PC-3 (cell line): ENCODE measurements at regions not wholly inside any gene's neighbourhood (a gene's known extent, or its start where the extent isn't known, plus 50 kb on each side); places are given as distances from the start of the nearest gene placed in this dataset.

ENCODE experiments used
- ATAC-seq: fragments of 200-7000 bp; cut with Tn5 transposase; 2 replicates; pipeline ENCODE4 v1.9.1; 2020; ENCODE audit warnings: mild to moderate bottlenecking, moderate library complexity
- BruUV-seq: library from RNA; stranded (reverse); fragments of 400-500 nt; replicated peaks from 2 replicates; lab custom pipeline; 2021; lab: Mats Ljungman, UMichigan
- CTCF ChIA-PET: fragments of 300-600 bp; sonication (Branson Sonifier 250); formaldehyde crosslinking; loops from one replicate; lab custom pipeline; 2022; ENCODE audit warnings: antibody characterized with exemption; lab: Charles Lee
- POLR2A ChIA-PET: fragments of 300-600 bp; sonication (Branson Sonifier 250); formaldehyde crosslinking; loops from one replicate; lab custom pipeline; 2022; ENCODE audit warnings: antibody characterized with exemption; ENCODE audit not compliant: unreplicated experiment; lab: Charles Lee
- DNase-seq: peaks from one replicate; pipeline ENCODE4 v3.0.0-alpha.2; 2015
- H2AFZ ChIP-seq: fragments of 300-600 bp; sonication (generic); 2 replicates; pipeline ENCODE4 v1.6.0; 2016; ENCODE audit warnings: antibody characterized with exemption, low read length
- H3F3A ChIP-seq: fragments of 300-600 bp; sonication (generic); one replicate; pipeline ENCODE4 v1.6.0; 2017; ENCODE audit warnings: antibody characterized with exemption, low read length, control low read depth, mild to moderate bottlenecking; ENCODE audit not compliant: unreplicated experiment
- H3K27ac ChIP-seq: fragments of 300-600 bp; sonication (generic); 2 replicates; pipeline ENCODE4 v1.5.1; 2016; ENCODE audit warnings: mild to moderate bottlenecking, low read length
- H3K27me3 ChIP-seq: fragments of 300-600 bp; sonication (generic); 2 replicates; pipeline ENCODE4 v1.6.1; 2016; ENCODE audit warnings: low read length, mixed read lengths
- H3K36me3 ChIP-seq: fragments of 300-600 bp; sonication (generic); 2 replicates; pipeline ENCODE4 v1.6.1; 2016; ENCODE audit warnings: low read depth, mixed run types, low read length, mixed read lengths
- H3K4me1 ChIP-seq: fragments of 300-600 bp; sonication (generic); 2 replicates; pipeline ENCODE4 v1.5.1; 2016; ENCODE audit warnings: low read length; ENCODE audit not compliant: insufficient read depth
- H3K4me2 ChIP-seq: fragments of 300-600 bp; sonication (generic); 2 replicates; pipeline ENCODE4 v1.6.0; 2016; ENCODE audit warnings: low read length
- H3K4me3 ChIP-seq: fragments of 300-600 bp; sonication (generic); 2 replicates; pipeline ENCODE4 v1.5.1; 2016; ENCODE audit warnings: mild to moderate bottlenecking, low read length, mixed read lengths
- H3K79me2 ChIP-seq: fragments of 300-600 bp; sonication (generic); 2 replicates; pipeline ENCODE4 v1.6.1; 2017; ENCODE audit warnings: low read length, mixed read lengths
- H3K9ac ChIP-seq: fragments of 300-600 bp; sonication (generic); 2 replicates; pipeline ENCODE4 v1.6.0; 2016; ENCODE audit warnings: mild to moderate bottlenecking, low read length
- H3K9me2 ChIP-seq: fragments of 300-600 bp; sonication (generic); replicated peaks from 2 replicates; pipeline ENCODE4 v1.6.1; 2016; ENCODE audit warnings: mixed run types, low read length, mixed read lengths
- H3K9me3 ChIP-seq: fragments of 300-600 bp; sonication (generic); 2 replicates; pipeline ENCODE4 v1.6.1; 2016; ENCODE audit warnings: low read length, mixed read lengths
- H4K20me1 ChIP-seq: fragments of 300-600 bp; sonication (generic); 2 replicates; pipeline ENCODE4 v1.6.1; 2016; ENCODE audit warnings: low read length, mixed read lengths
- CTCF ChIP-seq: fragments of 300-600 bp; sonication (generic); conservative IDR thresholded peaks from 2 replicates; pipeline ENCODE4 v1.5.1; 2017; ENCODE audit warnings: antibody characterized with exemption, low read depth, mild to moderate bottlenecking, low read length
- EZH2 ChIP-seq: fragments of 300-600 bp; sonication (generic); IDR thresholded peaks from one replicate; pipeline ENCODE4 v1.6.1; 2017; ENCODE audit warnings: antibody characterized with exemption, mild to moderate bottlenecking, low read length; ENCODE audit not compliant: unreplicated experiment
- EZH2phosphoT487 ChIP-seq: fragments of 300-600 bp; sonication (generic); IDR thresholded peaks from 2 replicates; pipeline ENCODE4 v1.6.1; 2018; ENCODE audit warnings: mild to moderate bottlenecking, antibody characterized with exemption, low read length, borderline replicate concordance
- intact Hi-C: fragments of 100-400 bp; cut with micrococcal nuclease; formaldehyde crosslinking; loops from 2 replicates; pipeline ENCODE4 v1.9.0; 2023

DNA sequence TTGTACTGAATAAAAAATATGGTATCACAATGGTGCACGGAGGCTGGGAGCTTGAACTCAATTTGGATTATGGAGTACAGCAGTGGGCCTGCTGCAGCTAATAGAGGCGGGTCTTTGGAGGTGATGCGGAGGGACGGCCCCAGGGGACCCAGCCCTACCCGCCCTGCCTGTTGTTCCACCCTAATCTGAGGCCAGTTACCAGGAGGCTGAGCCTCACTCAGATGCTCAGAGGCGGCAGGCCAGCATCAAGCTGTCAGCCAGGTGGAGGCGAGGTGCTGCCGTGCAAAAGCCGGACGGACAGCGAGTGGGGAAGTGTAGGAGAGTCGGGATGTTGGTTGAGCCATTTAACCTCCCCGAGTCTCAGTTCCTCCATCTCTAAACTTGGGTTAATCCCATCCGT is 218.5 kb upstream of the RGMA start:
- ChIA-PET CTCF (no interaction called here), POLR2A (no interaction called here)
- intact Hi-C loops = loop anchor here (2.0 kb wide), 1 partner anchor 27 kb away; no protein-coding TSS in a partner anchor
- H3K4me3 ChIP-seq = no peak overlapping the region
- no peaks in the 10 kb centered on the region for H3K9me3 ChIP-seq
- H3K36me3 ChIP-seq = no peaks in the 10 kb centered on the region
- H3K27ac ChIP-seq = no peak overlapping the region
- H3K4me2 ChIP-seq = no peak overlapping the region
- no peaks in the 10 kb centered on the region for H3F3A ChIP-seq
- TF ChIP-seq CTCF (no peak), EZH2phosphoT487 (no peak), EZH2 (no peak)
- H4K20me1 ChIP-seq = no peaks in the 10 kb centered on the region
- H3K79me2 ChIP-seq = no peaks in the 10 kb centered on the region
- peaks cover 63% of the 10 kb centered on the region for H3K27me3 ChIP-seq
- H3K9ac ChIP-seq = no peak overlapping the region
- H2AFZ ChIP-seq = no peak overlapping the region
- no peaks in the 10 kb centered on the region for H3K4me1 ChIP-seq
- BruUV-seq = no TSS peak
- no peaks in the 10 kb centered on the region for H3K9me2 ChIP-seq
- ATAC-seq (no peak), DNase-seq (no peak)

- H3K4me1 ChIP-seq = no peaks in the 10 kb centered on the region
- BruUV-seq = no TSS peak
- H3K36me3 ChIP-seq = no peaks in the 10 kb centered on the region
- no peak for DNase-seq
- no peak for TF ChIP-seq EZH2phosphoT487
- no peak for TF ChIP-seq CTCF
- no peak for TF ChIP-seq EZH2
- H2AFZ ChIP-seq = no peak overlapping the region
- no peaks in the 10 kb centered on the region for H3K9me3 ChIP-seq
- ChIA-PET CTCF (no interaction called here), POLR2A (no interaction called here)
- no peak overlapping the region for H3K27ac ChIP-seq
- peaks cover 62% of the 10 kb centered on the region for H3K27me3 ChIP-seq
- H3K4me3 ChIP-seq = no peak overlapping the region
- ATAC-seq = no peak
- no peak overlapping the region for H3K4me2 ChIP-seq
- no peaks in the 10 kb centered on the region for H3K79me2 ChIP-seq
- intact Hi-C loops = no loop called here
- H3K9me2 ChIP-seq = no peaks in the 10 kb centered on the region
- no peak overlapping the region for H3K9ac ChIP-seq
- H4K20me1 ChIP-seq = no peaks in the 10 kb centered on the region
- no peaks in the 10 kb centered on the region for H3F3A ChIP-seq
Observed at GRCh38 chr15:93305306-93305705, 216.3 kb upstream of the RGMA start.

GRCh38 chr15:93302080-93302765 is 213.2 kb upstream of the RGMA start:
- POLR2A ChIA-PET = no interaction called here
- Histone ChIP-seq H3F3A (no peaks in the 10 kb centered on the region), H3K9ac (no peak overlapping the region), H3K27ac (no peak overlapping the region), H3K4me3 (no peak overlapping the region), H3K36me3 (no peaks in the 10 kb centered on the region), H3K4me1 (no peaks in the 10 kb centered on the region), H2AFZ (no peak overlapping the region), H3K79me2 (no peaks in the 10 kb centered on the region), H4K20me1 (no peaks in the 10 kb centered on the region), H3K9me3 (no peaks in the 10 kb centered on the region), H3K27me3 (peaks cover 54% of the 10 kb centered on the region), H3K4me2 (no peak overlapping the region), H3K9me2 (no peaks in the 10 kb centered on the region)
- no peak for TF ChIP-seq EZH2phosphoT487
- TF ChIP-seq CTCF = no peak
- TF ChIP-seq EZH2 = no peak
- CTCF ChIA-PET = no interaction called here
- ATAC-seq = no peak
- DNase-seq = no peak
- no TSS peak for BruUV-seq
- intact Hi-C loops = no loop called here
